HL-60 (cell line): ENCODE measurements at regions not wholly inside any gene's neighbourhood (a gene's known extent, or its start where the extent isn't known, plus 50 kb on each side); places are given as distances from the start of the nearest gene placed in this dataset.

Experiments used
- DNase-seq, 2 experiments: peaks; one replicate each; pipeline ENCODE4 v3.0.0-alpha.2; 2010 to 2020; ENCODE audit warnings: low read depth in 1 of 2, low spot score in 1 of 2
- H3K27ac ChIP-seq: fragments of 250-450 bp; sonication (Bioruptor Pico); replicated peaks from 2 replicates; pipeline ENCODE4 v1.5.1; 2020; ENCODE audit warnings: mild to moderate bottlenecking, moderate library complexity
- H3K27me3 ChIP-seq: fragments of 250-450 bp; sonication (Bioruptor Pico); 2 replicates; pipeline ENCODE4 v1.5.1; 2021; ENCODE audit warnings: mild to moderate bottlenecking, moderate library complexity; ENCODE audit not compliant: insufficient read depth, poor library complexity, severe bottlenecking
- H3K4me3 ChIP-seq: replicated peaks from 2 replicates; pipeline ENCODE4 v1.5.1; 2011; ENCODE audit warnings: mild to moderate bottlenecking, control low read depth, low read length; ENCODE audit not compliant: insufficient read depth
- CTCF ChIP-seq: IDR thresholded peaks from one replicate; pipeline ENCODE4 v1.5.1; 2011; ENCODE audit warnings: low read length, control low read depth, inconsistent platforms; ENCODE audit not compliant: insufficient read depth
- GABPA ChIP-seq: IDR thresholded peaks from 2 replicates; pipeline ENCODE4 v1.6.1; 2012; ENCODE audit warnings: low read depth
- POLR2AphosphoS5 ChIP-seq: IDR thresholded peaks from 2 replicates; pipeline ENCODE4 v1.6.1; 2012; ENCODE audit warnings: low read depth
- SPI1 ChIP-seq: IDR thresholded peaks from 2 replicates; pipeline ENCODE4 v1.6.1; 2012; ENCODE audit warnings: low read depth, mild to moderate bottlenecking, borderline replicate concordance
- TF ChIP-seq, protein P1 (sequence below): IDR thresholded peaks from 2 replicates; pipeline ENCODE4 v1.6.1; 2012; ENCODE audit warnings: low read depth; ENCODE audit not compliant: insufficient replicate concordance

- TF ChIP-seq GABPA (no peak), CTCF (no peak), SPI1 (no peak), POLR2AphosphoS5 (no peak)
- TF ChIP-seq, protein P1, sequence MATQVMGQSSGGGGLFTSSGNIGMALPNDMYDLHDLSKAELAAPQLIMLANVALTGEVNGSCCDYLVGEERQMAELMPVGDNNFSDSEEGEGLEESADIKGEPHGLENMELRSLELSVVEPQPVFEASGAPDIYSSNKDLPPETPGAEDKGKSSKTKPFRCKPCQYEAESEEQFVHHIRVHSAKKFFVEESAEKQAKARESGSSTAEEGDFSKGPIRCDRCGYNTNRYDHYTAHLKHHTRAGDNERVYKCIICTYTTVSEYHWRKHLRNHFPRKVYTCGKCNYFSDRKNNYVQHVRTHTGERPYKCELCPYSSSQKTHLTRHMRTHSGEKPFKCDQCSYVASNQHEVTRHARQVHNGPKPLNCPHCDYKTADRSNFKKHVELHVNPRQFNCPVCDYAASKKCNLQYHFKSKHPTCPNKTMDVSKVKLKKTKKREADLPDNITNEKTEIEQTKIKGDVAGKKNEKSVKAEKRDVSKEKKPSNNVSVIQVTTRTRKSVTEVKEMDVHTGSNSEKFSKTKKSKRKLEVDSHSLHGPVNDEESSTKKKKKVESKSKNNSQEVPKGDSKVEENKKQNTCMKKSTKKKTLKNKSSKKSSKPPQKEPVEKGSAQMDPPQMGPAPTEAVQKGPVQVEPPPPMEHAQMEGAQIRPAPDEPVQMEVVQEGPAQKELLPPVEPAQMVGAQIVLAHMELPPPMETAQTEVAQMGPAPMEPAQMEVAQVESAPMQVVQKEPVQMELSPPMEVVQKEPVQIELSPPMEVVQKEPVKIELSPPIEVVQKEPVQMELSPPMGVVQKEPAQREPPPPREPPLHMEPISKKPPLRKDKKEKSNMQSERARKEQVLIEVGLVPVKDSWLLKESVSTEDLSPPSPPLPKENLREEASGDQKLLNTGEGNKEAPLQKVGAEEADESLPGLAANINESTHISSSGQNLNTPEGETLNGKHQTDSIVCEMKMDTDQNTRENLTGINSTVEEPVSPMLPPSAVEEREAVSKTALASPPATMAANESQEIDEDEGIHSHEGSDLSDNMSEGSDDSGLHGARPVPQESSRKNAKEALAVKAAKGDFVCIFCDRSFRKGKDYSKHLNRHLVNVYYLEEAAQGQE = no peak
- Histone ChIP-seq H3K27me3 (no peaks in the 10 kb centered on the region), H3K27ac (no peak overlapping the region), H3K4me3 (no peak overlapping the region)
- no peak for DNase-seq
Observed at GRCh38 chr1:30198451-30198760, 525.0 kb downstream of the MATN1 start.

GRCh38 chr1:30197639-30198450, 525.5 kb downstream of the MATN1 start:
- H3K4me3 ChIP-seq = no peak overlapping the region
- no peak for TF ChIP-seq POLR2AphosphoS5
- TF ChIP-seq, protein P1 = no peak
- TF ChIP-seq SPI1 = no peak
- TF ChIP-seq CTCF = no peak
- TF ChIP-seq GABPA = no peak
- H3K27me3 ChIP-seq = no peaks in the 10 kb centered on the region
- no peak overlapping the region for H3K27ac ChIP-seq
- DNase-seq = no peak

DNA sequence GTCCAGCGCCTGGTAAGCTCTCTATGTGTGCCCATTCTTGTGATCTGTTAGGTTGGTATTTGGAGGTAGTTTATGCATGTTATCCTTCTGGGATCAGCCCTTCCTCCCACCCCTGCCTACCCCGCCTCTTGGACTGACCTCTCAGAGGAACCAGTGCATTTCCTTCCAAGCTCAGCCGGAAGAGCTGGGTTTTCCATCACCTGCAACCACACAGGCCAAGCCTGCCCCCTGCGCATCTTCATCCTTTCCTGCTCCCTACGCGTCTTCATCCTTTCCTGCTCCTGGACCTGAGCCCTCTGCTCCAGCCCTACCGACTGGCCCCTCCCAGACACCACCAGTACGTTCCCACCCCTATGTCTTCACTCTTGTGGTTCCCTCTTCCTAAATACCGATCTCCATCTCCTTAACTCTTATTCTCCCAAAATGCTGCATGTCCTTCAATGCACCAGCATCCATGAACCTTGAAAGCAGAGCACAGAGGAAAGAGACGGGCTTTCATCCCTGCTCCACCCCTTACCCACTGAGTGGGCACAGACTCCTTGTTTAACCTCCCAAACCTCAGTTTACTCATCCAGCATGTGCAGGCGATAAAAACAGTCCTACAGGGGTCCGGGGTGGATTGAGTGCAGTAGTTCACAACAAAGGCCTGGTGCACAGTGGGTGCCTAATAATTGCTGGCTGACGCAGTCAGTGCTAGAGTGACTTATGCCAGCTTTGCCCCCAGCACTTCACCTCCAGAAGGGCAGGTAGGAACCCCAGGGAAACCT, 526.3 kb downstream of the MATN1 start:
- no peak for DNase-seq
- no peak overlapping the region for H3K27ac ChIP-seq
- H3K27me3 ChIP-seq = no peaks in the 10 kb centered on the region
- TF ChIP-seq CTCF (no peak), GABPA (no peak), SPI1 (no peak), POLR2AphosphoS5 (no peak)
- TF ChIP-seq, protein P1 = no peak
- no peak overlapping the region for H3K4me3 ChIP-seq
